ENCODE measurements at regions not wholly inside any gene's neighbourhood (a gene's known extent, or its start where the extent isn't known, plus 50 kb on each side); places are given as distances from the start of the nearest gene placed in this dataset.
"Not testable (repeated sequence)": the region's sequence is repeated elsewhere in the genome, so short reads cannot be mapped to it uniquely, and the experiment has no call there.

DNA sequence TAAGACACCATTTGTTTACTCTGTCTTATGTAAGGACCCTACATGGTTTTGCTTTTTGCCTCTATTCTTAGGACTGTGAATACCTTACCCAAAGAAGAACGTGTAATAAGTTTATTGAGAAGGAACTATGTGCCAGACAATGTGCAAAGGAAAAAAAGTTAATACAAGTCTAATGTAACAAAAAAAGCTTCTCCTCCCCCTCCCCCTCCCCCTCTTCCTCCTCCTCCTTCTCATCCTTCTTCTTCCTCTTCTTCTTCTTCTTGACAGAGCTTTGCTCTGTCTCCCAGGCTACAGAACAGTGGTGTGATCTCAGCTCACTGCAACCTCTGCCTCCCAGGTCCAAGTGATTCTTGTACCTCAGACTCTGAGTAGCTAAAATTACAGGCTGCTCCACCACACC, 50.9 kb upstream of the MITF start:
- Histone ChIP-seq H3K27me3 (ENCODE audit: insufficient read depth, low read length) (no peaks in the 10 kb centered on the region), H3K9me3 (ENCODE audit: low read depth, low read length) (no peaks in the 10 kb centered on the region), H3K4me1 (ENCODE audit: insufficient read depth, low read length) (no peaks in the 10 kb centered on the region), H3K4me3 (ENCODE audit: low read length) (no peak overlapping the region)

DNA sequence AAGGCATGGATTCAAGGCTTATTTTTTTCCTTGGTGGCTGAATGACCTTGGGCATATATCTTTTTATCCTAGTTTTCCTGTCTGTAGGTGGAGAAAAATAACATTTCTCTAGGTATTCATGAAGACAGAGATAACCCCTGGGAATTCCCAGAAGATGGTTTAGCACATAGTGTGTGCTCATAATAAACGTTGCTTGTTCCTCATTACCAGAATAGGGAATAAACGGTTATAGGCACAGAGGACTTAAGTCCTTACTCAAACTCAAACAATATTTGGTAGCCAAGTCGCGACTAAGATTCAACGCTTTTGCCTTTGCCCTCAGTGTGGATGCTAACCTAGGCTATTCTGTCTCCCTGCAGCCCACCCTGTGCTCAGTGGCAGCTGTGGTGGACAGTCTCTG, 51.6 kb upstream of the MITF start:
- no peaks in the 10 kb centered on the region for H3K27me3 ChIP-seq (ENCODE audit: insufficient read depth, low read length)
- no peak overlapping the region for H3K4me3 ChIP-seq (ENCODE audit: low read length)
- H3K4me1 ChIP-seq (ENCODE audit: insufficient read depth, low read length), result no peaks in the 10 kb centered on the region
- H3K9me3 ChIP-seq (ENCODE audit: low read depth, low read length), result no peaks in the 10 kb centered on the region

DNA sequence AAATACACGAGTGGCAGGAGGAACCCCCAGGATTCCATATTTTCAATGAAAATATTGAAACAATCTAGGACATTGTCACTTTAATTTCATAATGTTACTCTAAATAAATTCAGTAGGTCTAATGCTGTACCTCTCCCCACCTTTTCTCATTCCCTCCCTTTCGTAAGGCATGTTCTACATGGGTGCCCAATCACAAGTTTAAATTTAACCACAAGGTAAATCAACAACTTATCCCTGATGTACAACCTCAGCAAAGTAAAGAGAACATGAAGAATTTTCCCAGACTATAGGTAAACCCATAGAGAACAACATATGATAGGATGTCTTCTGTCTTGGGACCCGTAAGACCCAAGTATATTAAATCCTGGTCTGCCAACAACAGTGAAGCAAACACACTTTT, 53.2 kb upstream of the MITF start:
- Histone ChIP-seq H3K27me3 (ENCODE audit: insufficient read depth, low read length) (no peaks in the 10 kb centered on the region), H3K4me1 (ENCODE audit: insufficient read depth, low read length) (no peaks in the 10 kb centered on the region), H3K4me3 (ENCODE audit: low read length) (no peak overlapping the region), H3K9me3 (ENCODE audit: low read depth, low read length) (no peaks in the 10 kb centered on the region)

DNA sequence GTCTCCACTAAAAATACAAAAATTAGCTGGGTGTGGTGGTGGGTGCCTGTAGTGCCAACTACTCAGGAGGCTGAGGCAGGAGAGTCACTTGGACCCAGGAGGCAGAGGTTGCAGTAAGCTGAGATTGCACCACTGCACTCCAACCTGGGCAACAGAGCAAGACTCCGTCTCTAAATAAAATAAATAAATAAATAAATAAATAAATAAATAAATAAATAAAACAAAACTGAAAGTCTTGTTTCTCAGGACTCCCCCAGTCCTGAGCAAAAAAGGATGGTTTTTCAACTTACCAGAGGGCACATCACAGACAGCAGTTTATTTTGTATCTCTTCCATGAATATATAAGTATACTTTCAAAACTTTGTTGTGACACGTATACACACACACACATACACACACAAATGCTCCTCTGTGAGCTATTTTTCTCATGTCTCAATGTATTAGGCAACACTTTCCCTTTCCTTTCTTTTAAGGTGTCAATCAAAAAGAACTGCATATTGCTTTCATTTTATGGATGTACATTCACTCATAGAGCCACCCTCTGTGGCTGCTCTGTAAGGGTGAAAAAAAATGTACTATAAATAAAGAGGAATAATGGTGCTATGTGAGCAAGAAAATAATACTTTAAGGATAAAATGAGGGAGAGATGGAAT, 54.8 kb upstream of the MITF start:
- no peaks in the 10 kb centered on the region for H3K27me3 ChIP-seq (ENCODE audit: insufficient read depth, low read length)
- H3K4me3 ChIP-seq (ENCODE audit: low read length), result no peak overlapping the region
- H3K4me1 ChIP-seq (ENCODE audit: insufficient read depth, low read length), result no peaks in the 10 kb centered on the region
- no peaks in the 10 kb centered on the region for H3K9me3 ChIP-seq (ENCODE audit: low read depth, low read length)

DNA sequence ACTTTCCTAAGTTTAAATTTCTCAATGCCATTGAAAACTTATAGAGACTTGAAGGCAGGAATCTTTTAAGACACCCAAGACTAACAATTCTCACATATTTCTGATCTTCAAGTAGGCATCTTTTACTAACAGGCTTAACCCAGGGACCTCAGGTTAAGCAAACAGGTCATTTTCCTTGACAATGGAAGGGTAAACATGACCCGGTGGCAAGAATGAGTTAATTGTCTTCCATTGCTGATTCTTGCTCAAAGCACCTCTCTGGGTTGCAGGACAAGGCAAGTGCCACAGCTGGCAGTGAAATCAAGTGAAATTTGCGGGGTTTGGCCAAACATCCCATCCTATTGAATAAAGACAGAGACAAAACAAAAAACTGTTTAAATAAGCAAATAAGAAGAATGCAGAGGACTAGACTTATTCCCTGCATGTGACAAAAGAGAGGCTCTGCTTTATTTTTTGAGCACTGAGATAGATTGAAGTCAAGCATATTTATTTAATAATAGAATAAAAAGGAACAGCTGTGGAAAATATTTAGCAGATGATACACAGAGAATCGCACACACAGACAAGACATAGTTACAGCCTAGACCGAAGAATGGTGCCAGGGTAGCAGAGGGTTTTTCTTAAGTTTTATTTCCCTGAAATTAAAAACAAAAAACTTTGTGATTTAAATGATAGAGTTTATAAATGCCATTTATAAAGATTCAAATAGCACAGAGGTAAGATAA, 56.0 kb upstream of the MITF start:
- Histone ChIP-seq H3K4me3 (ENCODE audit: low read length) (no peak overlapping the region), H3K9me3 (ENCODE audit: low read depth, low read length) (no peaks in the 10 kb centered on the region), H3K27me3 (ENCODE audit: insufficient read depth, low read length) (no peaks in the 10 kb centered on the region), H3K4me1 (ENCODE audit: insufficient read depth, low read length) (no peaks in the 10 kb centered on the region)

DNA sequence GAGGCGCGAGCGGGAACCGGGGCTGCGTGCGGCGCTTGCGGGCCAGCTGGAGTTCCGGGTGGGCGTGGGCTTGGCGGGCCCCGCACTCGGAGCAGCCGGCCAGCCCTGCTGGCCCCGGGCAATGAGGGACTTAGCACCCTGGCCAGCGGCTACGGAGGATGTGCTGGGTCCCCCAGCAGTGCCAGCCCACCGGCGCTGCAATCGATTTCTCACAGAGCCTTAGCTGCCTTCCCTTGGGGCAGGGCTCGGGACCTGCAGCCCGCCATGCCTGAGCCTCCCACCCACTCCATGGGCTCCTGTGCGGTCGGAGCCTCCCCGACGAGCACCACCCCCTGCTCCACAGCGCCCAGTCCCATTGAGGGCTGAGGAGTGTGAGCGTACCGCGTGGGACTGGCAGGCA, 61.8 kb upstream of the MITF start:
- not testable (repeated sequence) for H3K4me3 ChIP-seq (ENCODE audit: low read length); H3K9me3 ChIP-seq (ENCODE audit: low read depth, low read length); H3K4me1 ChIP-seq (ENCODE audit: insufficient read depth, low read length); H3K27me3 ChIP-seq (ENCODE audit: insufficient read depth, low read length)

DNA sequence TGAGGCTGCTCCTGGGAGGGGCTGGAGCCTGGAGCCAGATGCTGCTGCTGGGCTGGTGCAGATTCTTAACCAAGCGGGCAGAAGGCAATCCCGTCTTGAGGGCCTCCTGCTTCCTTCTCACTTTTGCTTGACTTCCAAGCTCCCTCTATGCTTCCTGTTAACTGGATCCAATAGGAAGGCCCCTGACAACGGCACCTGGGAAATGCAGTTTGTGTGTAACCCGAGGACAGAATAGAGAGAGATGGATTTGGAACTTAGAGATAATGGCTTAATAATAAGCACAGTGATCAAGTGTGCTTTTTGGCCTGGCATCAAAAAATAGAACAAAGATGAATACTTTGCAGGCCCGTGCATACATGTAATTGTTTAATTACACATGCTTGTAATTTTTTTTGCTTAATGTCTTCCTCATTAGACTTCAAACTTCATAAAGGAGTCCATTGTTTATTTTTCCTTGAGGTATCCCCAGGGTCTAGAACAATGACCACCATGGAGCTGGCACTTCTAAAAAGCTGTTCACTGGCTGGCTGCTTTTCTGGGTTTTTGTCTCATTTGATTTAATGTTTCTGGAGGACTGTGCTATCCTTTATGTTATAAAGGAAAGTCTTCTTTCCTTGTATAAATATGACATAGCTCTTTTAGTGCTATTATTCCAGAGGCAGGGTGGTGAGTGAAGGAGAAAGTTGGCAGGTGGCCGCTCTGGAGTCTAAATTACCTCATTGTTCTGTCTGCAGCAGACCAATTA, 63.3 kb upstream of the MITF start:
- Histone ChIP-seq H3K27me3 (ENCODE audit: insufficient read depth, low read length) (no peaks in the 10 kb centered on the region), H3K4me1 (ENCODE audit: insufficient read depth, low read length) (no peaks in the 10 kb centered on the region), H3K9me3 (ENCODE audit: low read depth, low read length) (no peaks in the 10 kb centered on the region), H3K4me3 (ENCODE audit: low read length) (no peak overlapping the region)

DNA sequence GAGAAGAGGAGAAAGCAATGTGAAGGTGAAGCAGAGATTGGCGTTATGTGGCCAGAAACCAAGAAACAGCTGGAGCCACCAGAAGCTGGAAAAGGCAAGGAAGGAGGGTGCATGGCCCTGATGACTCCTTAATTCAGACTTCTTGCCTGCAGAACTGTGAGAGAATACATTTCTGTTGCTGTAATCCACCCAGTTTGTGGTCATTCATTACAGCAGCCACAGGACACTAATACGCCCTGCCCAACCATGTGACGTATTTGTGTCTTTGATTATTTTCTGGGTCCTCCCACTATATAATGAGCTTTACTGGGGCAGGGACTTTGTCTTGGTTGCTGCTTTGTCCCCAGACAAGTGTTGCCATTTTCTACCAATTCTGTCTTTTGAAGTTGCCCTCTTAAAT, 64.5 kb upstream of the MITF start:
- H3K4me1 ChIP-seq (ENCODE audit: insufficient read depth, low read length), result no peaks in the 10 kb centered on the region
- no peaks in the 10 kb centered on the region for H3K27me3 ChIP-seq (ENCODE audit: insufficient read depth, low read length)
- H3K9me3 ChIP-seq (ENCODE audit: low read depth, low read length), result no peaks in the 10 kb centered on the region
- H3K4me3 ChIP-seq (ENCODE audit: low read length), result no peak overlapping the region

DNA sequence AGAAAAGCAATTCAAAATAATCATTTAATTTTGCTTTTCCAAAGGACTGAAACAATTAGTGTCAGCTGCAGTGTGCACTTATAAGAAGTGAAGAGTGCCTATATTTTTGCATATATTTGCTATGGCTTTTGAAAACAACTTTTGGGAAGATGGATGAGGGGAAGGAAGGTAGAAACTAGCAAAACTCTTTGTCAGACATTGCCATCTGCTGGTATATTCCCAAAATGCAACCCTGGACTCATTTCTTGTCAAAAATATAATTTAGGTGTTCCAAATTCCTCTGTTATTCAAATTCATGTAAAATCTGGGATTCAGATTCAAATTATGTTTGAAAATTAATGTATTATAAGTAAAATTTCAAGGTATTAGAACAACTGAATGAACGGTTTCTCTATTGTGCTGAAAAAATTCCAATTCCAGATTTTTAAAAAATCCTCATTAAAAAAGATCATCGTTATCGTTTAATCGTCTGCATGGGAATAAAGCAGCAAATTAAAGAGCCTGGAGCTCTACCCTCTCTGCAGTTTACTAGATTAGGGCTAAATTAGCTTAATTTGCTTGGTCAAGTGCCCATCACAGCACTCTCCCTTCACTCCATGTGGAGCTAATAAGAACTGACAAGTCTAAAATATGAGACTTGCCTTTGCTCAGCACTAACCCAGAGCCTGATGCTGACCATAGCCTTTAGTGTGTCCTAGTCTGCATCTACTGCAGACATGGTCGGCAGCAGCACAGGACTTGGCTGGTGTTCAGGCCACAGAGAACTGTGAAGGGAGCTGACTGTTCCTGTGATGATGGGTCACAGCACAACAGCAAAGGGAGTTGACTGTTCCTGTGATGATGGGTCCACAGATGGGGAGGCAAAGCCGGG, 67.9 kb upstream of the MITF start:
- Histone ChIP-seq H3K4me3 (ENCODE audit: low read length) (no peak overlapping the region), H3K4me1 (ENCODE audit: insufficient read depth, low read length) (no peaks in the 10 kb centered on the region), H3K9me3 (ENCODE audit: low read depth, low read length) (no peaks in the 10 kb centered on the region), H3K27me3 (ENCODE audit: insufficient read depth, low read length) (no peaks in the 10 kb centered on the region)

DNA sequence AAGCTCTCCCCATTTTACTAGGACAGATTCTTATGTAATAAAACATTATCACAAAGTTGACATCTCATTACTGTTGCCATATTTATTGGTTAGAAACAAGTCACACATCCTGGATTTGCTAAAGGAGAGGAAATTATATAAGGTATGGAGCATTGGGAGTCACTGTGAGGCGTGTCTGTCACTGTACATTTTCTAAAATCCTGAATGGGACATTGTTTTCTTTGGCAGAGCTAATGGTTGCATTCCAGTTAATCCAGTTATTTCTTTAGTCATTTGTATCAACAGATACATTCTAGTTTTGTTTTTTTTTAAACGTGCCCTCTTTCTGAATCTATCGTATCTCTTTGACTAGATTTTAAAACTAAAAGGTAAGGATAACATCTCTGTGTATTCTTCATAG, 70.2 kb upstream of the MITF start:
- Histone ChIP-seq H3K4me1 (ENCODE audit: insufficient read depth, low read length) (no peaks in the 10 kb centered on the region), H3K4me3 (ENCODE audit: low read length) (no peak overlapping the region), H3K9me3 (ENCODE audit: low read depth, low read length) (no peaks in the 10 kb centered on the region), H3K27me3 (ENCODE audit: insufficient read depth, low read length) (no peaks in the 10 kb centered on the region)

DNA sequence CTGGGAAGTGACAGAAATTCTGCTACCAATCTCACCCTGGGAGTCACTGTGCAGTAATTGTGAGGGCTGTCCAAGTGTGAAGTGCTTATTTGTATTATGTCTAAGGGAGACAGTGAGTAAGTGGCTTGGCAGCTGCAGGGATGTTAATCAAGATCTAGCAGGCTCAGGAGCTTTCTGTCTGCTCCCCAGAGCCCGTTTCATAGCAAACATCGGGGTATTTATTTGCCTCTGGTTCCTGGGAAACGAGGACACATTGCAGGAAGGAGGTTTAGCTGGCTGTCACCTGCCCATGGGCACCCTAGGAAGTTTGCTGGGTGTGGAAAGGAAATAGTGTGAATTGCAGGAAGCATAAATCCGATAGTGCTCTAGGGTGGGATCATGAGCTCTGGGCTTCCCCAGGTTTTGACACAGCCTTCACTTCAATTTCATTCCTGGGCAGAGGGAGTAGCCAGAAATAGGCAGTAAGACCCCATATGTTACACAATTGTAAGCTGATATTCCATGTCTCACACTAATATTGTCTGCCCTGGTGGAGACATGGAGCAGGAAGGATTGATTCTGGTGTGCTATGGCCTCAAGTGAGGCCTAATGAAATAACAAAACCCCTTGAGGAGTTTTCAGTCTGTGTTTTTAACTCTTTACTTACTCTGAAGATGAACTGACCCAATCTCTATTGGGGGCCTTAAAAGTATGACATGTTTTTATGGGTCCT, 74.1 kb upstream of the MITF start:
- Histone ChIP-seq H3K4me1 (ENCODE audit: insufficient read depth, low read length) (no peaks in the 10 kb centered on the region), H3K4me3 (ENCODE audit: low read length) (no peak overlapping the region), H3K27me3 (ENCODE audit: insufficient read depth, low read length) (no peaks in the 10 kb centered on the region), H3K9me3 (ENCODE audit: low read depth, low read length) (no peaks in the 10 kb centered on the region)

DNA sequence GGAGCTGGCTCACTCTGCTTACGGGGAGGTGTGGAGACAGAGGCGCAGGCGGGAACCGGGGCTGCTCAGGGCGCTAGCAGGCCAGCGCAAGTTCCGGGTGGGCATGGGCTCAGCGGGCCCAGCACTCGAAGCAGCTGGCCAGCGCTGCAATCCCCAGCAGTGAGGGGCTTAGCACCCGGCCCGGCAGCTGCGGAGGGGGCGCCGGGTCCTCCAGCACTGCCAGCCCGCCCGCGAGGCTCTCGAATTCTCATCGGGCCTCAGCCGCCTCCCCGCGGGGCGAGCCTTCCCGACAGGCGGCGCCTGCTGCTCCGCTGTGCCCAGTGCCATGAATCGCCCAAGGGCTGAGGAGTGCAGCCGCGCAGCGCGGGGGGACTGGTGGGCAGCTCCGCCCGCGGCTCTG, 78.6 kb upstream of the MITF start:
- Histone ChIP-seq H3K9me3 (ENCODE audit: low read depth, low read length) (no peaks in the 10 kb centered on the region), H3K4me3 (ENCODE audit: low read length) (no peak overlapping the region), H3K27me3 (ENCODE audit: insufficient read depth, low read length) (no peaks in the 10 kb centered on the region), H3K4me1 (ENCODE audit: insufficient read depth, low read length) (no peaks in the 10 kb centered on the region)

DNA sequence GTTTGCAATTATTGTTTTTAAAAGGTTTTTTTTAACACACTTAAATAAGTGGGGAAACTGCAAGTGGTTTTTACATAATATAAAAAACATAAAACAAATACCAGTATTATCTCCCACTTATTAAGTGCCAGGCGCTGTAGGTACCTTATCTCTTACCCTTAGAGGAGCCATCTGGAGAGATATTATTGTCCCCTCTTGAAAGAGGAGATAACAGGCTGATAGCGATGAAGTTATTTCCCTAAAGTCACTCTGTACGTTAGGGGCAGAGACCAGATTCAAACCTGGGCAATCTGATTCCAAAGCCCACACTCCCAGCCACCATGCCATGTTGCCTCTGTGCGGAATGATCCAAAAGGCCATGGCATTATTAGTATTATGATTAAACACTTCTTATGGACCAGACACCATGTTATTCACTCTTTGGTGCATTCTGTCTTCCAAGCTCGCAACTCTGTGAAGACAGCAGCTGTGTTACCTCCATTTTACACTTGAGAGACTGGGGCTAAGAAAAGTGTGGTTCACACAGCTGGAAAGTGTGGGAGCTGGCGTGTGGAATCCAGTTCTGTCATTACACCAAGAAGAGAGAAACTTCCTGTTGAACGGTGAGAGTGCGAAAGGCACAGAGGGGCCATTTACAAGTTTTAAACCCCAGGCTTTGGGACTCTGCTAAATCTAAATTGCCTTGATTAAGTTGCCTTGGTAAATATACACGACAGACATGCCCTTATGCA, 79.9 kb upstream of the MITF start:
- Histone ChIP-seq H3K27me3 (ENCODE audit: insufficient read depth, low read length) (no peaks in the 10 kb centered on the region), H3K4me1 (ENCODE audit: insufficient read depth, low read length) (no peaks in the 10 kb centered on the region), H3K4me3 (ENCODE audit: low read length) (no peak overlapping the region), H3K9me3 (ENCODE audit: low read depth, low read length) (no peaks in the 10 kb centered on the region)

DNA sequence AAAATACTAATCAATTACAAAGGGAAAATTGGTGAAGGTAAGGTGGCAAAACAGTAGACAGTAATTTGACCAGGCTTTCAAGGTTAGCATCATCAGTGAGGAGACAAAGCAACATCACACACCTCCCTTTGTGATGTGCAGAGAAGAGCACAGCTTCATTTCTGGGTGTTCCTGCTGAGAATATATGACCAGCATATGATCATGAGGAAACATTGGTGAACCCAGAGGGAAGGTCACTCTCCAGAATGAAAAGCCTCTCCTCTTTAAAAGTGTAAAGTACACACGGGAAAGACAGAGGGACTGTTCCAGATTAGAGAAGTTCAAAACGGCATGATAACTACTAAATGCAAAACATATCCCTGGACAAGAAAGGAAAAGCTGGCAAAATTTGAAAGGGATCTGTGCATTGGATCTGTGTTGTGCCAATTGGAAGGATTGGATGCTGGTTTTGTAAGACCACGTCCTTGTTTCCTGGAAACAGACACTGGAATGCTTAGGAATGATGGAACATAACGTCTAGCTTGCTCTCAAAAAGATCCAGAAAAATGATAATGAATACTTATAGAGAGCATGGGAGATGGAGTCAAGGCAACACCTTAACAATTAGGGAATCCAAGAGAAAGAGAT, 80.6 kb upstream of the MITF start:
- Histone ChIP-seq H3K27me3 (ENCODE audit: insufficient read depth, low read length) (no peaks in the 10 kb centered on the region), H3K9me3 (ENCODE audit: low read depth, low read length) (no peaks in the 10 kb centered on the region)

More for the DNA sequence above, 80.6 kb upstream of the MITF start:
- H3K4me3 ChIP-seq (ENCODE audit: low read length), result no peak overlapping the region
- H3K4me1 ChIP-seq (ENCODE audit: insufficient read depth, low read length), result no peaks in the 10 kb centered on the region
